ENCODE measurements at regions not wholly inside any gene's neighbourhood (a gene's known extent, or its start where the extent isn't known, plus 50 kb on each side); places are given as distances from the start of the nearest gene placed in this dataset.

DNA sequence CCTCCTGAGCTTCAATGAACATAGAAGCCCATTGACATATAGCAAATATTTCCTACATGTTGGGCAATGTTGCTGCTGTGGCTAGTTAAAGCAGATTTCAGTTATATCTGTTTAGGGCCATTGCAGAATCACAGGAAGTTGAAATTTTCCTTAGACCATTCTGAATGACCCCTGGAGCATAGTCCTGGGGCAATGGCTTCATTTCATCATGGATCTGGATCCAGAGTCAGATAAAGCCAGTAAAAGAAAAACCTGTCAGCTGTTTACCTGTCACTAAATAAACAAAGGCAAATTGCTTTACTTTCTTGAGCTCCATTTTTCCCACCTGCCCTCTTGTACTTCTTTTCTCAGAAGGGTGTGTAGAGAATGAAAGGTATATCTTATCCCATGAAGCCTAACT, 494.0 kb upstream of the MAP3K7 start:
- Mint-ChIP-seq H3K27ac (no peak overlapping the region), H3K27me3 (no peaks in the 10 kb centered on the region), H3K36me3 (ENCODE audit: low read depth) (no peaks in the 10 kb centered on the region), H3K4me1 (ENCODE audit: low read depth) (no peaks in the 10 kb centered on the region), H3K4me3 (no peak overlapping the region), H3K9me3 (no peaks in the 10 kb centered on the region)
- ATAC-seq (no peak), DNase-seq (no peak)
- ChIA-PET CTCF (interaction anchor here (0.6 to 3.2 kb wide), 20 partner anchors 9 to 367 kb away, joined by 3 to 14 read pairs (median 3); no protein-coding TSS in a partner anchor), POLR2A (interaction anchor here (0.6 kb wide), 1 partner anchor 1869 kb away, joined by 4 read pairs; no protein-coding TSS in a partner anchor)
- intact Hi-C loops (cut with micrococcal nuclease): no loop called here
- TF ChIP-seq, protein P1, sequence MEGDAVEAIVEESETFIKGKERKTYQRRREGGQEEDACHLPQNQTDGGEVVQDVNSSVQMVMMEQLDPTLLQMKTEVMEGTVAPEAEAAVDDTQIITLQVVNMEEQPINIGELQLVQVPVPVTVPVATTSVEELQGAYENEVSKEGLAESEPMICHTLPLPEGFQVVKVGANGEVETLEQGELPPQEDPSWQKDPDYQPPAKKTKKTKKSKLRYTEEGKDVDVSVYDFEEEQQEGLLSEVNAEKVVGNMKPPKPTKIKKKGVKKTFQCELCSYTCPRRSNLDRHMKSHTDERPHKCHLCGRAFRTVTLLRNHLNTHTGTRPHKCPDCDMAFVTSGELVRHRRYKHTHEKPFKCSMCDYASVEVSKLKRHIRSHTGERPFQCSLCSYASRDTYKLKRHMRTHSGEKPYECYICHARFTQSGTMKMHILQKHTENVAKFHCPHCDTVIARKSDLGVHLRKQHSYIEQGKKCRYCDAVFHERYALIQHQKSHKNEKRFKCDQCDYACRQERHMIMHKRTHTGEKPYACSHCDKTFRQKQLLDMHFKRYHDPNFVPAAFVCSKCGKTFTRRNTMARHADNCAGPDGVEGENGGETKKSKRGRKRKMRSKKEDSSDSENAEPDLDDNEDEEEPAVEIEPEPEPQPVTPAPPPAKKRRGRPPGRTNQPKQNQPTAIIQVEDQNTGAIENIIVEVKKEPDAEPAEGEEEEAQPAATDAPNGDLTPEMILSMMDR (IDR thresholded peaks at IDR 0.05): no peak

DNA sequence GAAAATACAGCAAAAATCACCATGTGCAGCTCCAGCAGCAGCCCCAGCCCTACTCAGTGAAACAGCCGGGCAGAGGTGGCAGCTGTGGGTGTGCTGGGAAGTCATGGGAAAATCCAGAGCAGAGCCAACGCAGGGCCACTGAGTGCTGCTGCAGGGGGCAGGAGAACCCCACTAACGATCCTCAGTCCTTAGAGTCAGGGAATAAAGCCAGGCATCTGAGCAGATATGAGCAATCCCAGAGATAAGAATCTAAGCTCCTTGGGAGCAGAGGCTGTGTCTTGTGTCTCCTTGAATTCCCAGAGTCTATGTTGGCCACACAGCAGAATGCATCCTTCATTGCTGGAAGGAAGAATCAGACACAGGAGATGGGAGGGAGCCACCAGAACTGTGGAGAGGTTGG, 493.1 kb upstream of the MAP3K7 start:
- ChIA-PET CTCF (interaction anchor here (2.4 to 3.2 kb wide), 2 partner anchors 17 to 139 kb away, joined by 10 to 14 read pairs; no protein-coding TSS in a partner anchor), POLR2A (no interaction called here)
- ATAC-seq (no peak), DNase-seq (no peak)
- H3K4me3 Mint-ChIP-seq: no peak overlapping the region
- TF ChIP-seq, protein P1 (IDR thresholded peaks at IDR 0.05): no peak
- H3K27me3 Mint-ChIP-seq: no peaks in the 10 kb centered on the region
- H3K9me3 Mint-ChIP-seq: no peaks in the 10 kb centered on the region
- no peak overlapping the region for H3K27ac Mint-ChIP-seq
- no peaks in the 10 kb centered on the region for H3K36me3 Mint-ChIP-seq (ENCODE audit: low read depth)
- H3K4me1 Mint-ChIP-seq (ENCODE audit: low read depth): no peaks in the 10 kb centered on the region
- intact Hi-C loops (cut with micrococcal nuclease): no loop called here

DNA sequence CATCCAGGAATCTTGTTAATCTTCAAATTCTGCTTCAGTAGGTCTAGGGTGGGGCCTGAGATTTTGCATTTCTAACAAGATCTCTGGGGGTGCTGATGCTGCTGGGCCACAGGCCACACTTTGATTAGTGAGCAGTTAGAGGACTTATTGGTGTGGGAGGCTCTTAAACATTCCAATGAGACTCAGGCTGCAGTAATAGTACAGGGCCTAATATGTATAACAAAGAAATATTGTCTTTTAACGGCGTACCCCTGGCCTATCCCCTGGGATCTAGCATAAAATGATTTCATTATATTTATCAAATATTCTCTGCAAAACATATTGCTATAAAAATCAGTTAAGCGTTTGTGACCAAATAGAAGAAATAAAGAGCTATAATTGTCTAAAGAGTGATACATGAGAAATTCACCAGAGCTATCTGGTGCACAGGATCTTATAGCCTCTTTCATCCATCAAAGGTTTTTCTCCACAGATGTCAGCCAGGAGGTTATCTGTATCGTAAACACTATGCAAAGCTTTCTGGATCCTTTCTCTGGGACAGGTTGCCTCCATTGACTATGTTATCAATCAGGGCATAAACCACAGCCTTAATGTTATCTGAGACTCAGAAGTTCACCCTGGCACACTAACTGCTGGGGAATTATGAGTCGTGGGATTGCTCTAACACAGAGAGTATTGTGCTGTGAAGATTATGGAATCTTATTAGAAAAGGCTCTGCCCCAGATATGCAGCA, 488.5 kb upstream of the MAP3K7 start:
- ATAC-seq (no peak), DNase-seq (no peak)
- CTCF ChIA-PET: no interaction called here
- Mint-ChIP-seq H3K4me1 (ENCODE audit: low read depth) (no peaks in the 10 kb centered on the region), H3K27me3 (no peaks in the 10 kb centered on the region), H3K9me3 (no peaks in the 10 kb centered on the region), H3K27ac (no peak overlapping the region), H3K36me3 (ENCODE audit: low read depth) (no peaks in the 10 kb centered on the region), H3K4me3 (no peak overlapping the region)
- TF ChIP-seq, protein P1 (IDR thresholded peaks at IDR 0.05): no peak
- intact Hi-C loops (cut with micrococcal nuclease): no loop called here
- POLR2A ChIA-PET: no interaction called here

DNA sequence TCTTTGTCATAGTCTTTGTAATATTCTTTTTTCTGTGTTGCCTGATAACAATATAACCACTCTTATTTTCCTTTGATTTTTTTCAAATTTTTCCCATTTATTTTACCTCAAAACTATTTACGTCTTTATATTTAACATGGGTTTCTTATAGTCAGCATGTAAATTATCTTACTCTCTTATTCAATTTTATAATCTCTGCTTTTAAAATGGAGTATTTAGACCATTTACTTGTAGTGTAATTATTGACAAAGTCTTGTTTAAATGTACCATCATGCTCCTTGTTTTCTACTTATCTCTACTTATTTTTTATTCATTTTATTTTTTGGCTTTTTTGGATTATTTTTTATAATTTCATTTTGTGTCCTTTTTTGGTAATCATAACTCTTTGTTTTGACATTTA, 476.5 kb upstream of the MAP3K7 start:
- Mint-ChIP-seq H3K4me1 (ENCODE audit: low read depth) (no peaks in the 10 kb centered on the region), H3K4me3 (no peak overlapping the region), H3K36me3 (ENCODE audit: low read depth) (no peaks in the 10 kb centered on the region), H3K27me3 (no peaks in the 10 kb centered on the region), H3K27ac (no peak overlapping the region), H3K9me3 (no peaks in the 10 kb centered on the region)
- POLR2A ChIA-PET: no interaction called here
- TF ChIP-seq, protein P1 (IDR thresholded peaks at IDR 0.05): no peak
- intact Hi-C loops (cut with micrococcal nuclease): no loop called here
- ATAC-seq (no peak), DNase-seq (no peak)
- CTCF ChIA-PET: no interaction called here

DNA sequence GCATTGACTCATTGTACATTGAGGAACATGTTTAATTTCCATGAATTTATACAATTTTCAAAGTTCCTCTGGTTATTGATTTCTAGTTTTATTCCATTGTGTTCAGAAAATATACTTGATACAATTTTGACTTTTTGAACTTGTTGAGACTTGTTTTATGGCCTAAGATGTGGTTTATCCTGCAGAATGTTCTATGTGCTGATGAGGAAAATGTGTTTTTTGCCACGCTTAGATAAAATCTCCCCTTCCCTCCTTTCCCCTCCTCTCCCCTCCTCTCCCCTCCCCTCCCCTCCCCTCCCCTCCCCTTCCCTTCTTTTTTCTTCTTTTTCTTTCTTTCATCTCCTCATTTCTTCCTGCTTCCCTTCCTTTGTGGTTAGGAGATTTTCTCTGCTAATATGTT, 470.8 kb upstream of the MAP3K7 start:
- Mint-ChIP-seq H3K36me3 (ENCODE audit: low read depth) (no peaks in the 10 kb centered on the region), H3K4me1 (ENCODE audit: low read depth) (no peaks in the 10 kb centered on the region), H3K9me3 (peaks cover 5% of the 10 kb centered on the region), H3K27me3 (no peaks in the 10 kb centered on the region), H3K4me3 (no peak overlapping the region), H3K27ac (no peak overlapping the region)
- no peak for DNase-seq
- intact Hi-C loops (cut with micrococcal nuclease): no loop called here
- ChIA-PET CTCF (no interaction called here), POLR2A (no interaction called here)
- ATAC-seq: no peak
- TF ChIP-seq, protein P1 (IDR thresholded peaks at IDR 0.05): no peak

All from activated CD8-positive, alpha-beta T cell treated with anti-CD3 and anti-CD28 coated beads for 36 hours (primary cell).